ENCODE measurements at regions not wholly inside any gene's neighbourhood (a gene's known extent, or its start where the extent isn't known, plus 50 kb on each side); places are given as distances from the start of the nearest gene placed in this dataset.

DNA sequence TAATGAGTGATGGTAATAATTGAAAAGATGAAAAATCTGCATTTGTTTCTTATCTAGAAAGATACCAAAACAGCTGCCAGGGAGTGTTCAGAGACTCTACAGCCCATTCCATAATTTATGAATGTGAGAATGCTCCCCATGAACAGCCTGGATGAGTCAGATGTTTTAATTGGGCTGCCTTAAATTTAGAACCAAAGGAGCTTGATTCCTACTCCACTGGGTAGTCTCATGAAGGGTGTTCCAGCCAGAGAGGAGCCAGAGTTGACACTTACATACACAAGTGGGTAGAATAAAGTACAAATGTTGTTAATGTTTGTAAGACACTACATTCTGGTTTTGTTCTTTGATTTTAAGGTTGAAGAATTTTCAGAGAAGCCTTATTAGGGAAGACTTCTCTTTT lies 123.2 kb upstream of the PRNP start:
- in situ Hi-C loops (cut with HindIII; ENCODE audit: low sequenced_read_pairs), result loop anchor here (10.0 kb wide), 1 partner anchor 188 kb away; no protein-coding TSS in a partner anchor

DNA sequence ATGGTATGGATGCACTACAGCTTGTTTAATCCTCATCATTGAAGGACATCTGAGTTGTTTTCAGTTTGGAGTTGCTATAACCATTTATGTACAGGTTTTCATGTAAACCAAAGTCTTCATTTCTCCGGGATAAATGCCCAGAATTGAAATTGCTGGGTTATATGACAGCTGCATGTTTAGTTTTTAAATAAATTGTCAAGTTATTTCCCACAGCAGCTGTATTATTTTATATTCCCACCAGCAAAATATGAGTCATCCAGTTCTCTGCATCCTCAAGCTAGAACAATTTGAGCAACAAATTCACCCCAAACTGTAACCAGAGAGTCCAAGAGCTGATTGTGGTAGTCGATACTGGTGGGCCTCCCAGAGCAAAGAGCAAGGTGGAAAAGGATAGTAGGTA lies 125.6 kb upstream of the PRNP start:
- in situ Hi-C loops (cut with HindIII; ENCODE audit: low sequenced_read_pairs), result loop anchor here (10.0 kb wide), 1 partner anchor 186 kb away; no protein-coding TSS in a partner anchor

GRCh38 chr20:4559906-4560305 lies 126.3 kb upstream of the PRNP start:
- in situ Hi-C loops (cut with HindIII; ENCODE audit: low sequenced_read_pairs), result loop anchor here (5.0 to 10.0 kb wide), 2 partner anchors 78 to 185 kb away; no protein-coding TSS in a partner anchor

- in situ Hi-C loops (cut with HindIII; ENCODE audit: low sequenced_read_pairs), result loop anchor here (5.0 kb wide), 1 partner anchor 77 kb away; no protein-coding TSS in a partner anchor
These were observed 127.2 kb upstream of the PRNP start for GRCh38 chr20:4559106-4559505.

GRCh38 chr20:4556781-4557180 lies 129.5 kb upstream of the PRNP start:
- in situ Hi-C loops (cut with HindIII; ENCODE audit: low sequenced_read_pairs), result loop anchor here (5.0 kb wide), 1 partner anchor 74 kb away; no protein-coding TSS in a partner anchor

DNA sequence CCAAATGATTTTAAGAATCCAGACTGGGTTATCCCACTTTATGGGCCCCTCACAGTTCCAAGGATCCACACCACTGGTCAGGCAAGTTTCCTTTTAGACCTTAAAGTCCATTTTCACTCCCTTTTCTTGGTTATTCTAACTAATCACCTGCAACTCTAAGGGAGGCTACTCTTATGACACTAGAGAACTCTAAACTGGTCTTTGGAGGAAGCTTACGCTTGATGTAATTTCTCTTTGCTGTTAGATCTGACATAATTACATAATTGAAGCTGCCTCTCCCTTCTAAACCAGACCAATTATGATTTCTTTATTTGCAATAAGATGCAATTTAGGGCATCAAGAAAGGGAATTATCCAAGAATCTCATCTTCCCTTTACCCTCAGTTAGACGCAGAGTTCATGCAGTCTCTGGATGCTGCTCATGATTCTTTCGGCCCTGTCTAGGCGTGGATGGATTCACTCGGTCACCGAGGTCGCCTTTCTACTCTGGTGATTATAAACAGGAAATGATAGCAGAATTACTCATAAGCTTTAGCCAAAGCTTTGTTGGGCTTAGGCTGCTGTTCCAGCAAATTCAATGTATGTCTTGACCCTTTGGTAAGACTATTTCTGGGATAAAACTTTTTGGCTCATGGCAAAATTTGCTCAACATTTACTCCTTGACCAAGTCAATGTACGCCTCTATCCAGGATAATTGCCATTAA lies 130.9 kb upstream of the PRNP start:
- in situ Hi-C loops (cut with HindIII; ENCODE audit: low sequenced_read_pairs), result loop anchor here (5.0 kb wide), 1 partner anchor 73 kb away; no protein-coding TSS in a partner anchor

DNA sequence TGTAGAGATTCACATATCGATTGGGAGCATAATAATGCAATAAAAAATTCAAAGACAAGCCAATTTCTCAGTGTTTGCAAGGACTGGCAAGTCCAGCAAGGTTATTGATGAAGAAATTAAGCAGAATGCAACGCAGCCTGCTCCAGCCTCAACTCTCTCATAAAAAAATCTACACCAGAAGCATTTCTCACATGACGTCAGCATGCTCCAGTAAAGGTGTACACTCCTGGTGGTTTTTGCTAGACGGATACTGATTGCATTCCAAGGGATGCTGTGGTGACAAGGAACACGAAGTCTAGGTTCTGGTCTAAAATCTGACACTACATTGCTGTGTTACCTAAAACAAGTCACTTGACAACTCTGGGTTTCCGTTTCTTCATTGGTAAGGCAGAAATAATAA lies 131.9 kb upstream of the PRNP start:
- in situ Hi-C loops (cut with HindIII; ENCODE audit: low sequenced_read_pairs), result no loop called here

DNA sequence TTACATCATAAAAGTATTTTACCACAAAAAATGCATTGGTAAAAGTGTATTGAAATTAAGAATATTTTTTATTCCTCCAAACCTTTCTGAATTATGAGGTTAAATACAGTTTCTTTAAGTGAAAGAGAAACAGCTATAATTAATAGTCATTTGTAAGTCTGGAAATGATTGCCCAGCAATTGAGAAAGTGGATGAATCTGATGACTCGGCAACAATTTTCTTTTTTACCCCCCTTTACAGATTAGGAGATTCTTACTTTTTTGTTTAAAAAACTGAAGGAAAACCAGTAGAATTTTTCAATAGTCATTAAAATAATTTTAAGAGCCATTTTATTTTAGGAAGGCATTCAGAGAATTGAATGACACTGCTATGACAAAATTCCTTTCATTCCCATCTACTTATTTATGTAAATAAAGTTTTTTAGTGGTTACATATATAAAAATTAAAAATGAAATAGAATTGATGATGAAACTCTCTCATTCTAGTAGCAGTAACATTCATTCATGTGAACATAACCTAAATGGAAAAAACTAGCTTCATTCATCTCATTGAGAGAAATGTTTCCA lies 134.1 kb upstream of the PRNP start:
- in situ Hi-C loops (cut with HindIII; ENCODE audit: low sequenced_read_pairs), result no loop called here

DNA sequence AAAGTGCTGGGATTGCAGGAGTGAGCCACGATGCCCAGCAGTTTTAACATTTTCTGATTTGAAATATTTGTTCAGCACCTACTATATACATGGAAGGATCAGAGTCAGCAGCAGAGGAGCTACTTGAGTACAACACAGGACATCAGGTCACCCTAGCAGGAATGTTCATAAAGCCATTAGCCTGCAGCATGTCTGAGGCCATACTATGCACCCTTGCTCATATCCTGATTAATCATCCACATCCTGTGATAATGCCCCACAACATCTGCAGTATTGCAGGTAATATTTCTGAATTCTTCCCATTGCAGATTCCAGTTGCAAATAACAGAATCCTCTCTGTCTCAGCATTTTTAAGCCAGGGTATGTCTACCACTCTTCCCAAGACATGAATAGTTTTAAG lies 135.5 kb upstream of the PRNP start:
- in situ Hi-C loops (cut with HindIII; ENCODE audit: low sequenced_read_pairs), result no loop called here

DNA sequence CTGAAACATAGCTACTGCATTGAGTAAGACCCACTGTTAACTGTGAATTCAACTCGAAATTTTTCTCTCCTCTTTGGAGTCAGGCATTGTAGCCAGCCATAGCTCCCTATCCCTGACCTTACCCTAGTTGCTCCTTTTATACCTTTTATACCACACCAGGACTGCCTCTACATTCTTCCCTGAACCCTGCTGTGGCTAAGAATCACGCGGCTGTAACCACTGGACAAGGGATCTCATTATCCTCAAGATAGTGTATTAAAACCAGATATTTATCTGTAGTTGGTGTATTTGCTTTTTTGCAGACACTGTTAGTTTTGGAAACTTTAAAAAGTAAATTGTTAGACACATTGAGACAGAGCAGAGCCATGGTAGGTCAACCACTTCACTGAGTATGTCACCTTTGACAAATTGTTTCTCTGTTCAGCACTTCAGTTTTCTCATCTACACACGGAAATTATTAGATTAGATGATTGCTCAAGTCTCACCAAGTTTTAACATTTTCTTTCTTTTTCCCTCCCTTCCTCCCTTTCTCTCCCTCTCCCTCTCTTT lies 136.5 kb upstream of the PRNP start:
- in situ Hi-C loops (cut with HindIII; ENCODE audit: low sequenced_read_pairs), result loop anchor here (5.0 kb wide), 1 partner anchor 38 kb away; no protein-coding TSS in a partner anchor

- in situ Hi-C loops (cut with HindIII; ENCODE audit: low sequenced_read_pairs), result loop anchor here (5.0 kb wide), 1 partner anchor 39 kb away; no protein-coding TSS in a partner anchor
These were observed 137.7 kb upstream of the PRNP start for GRCh38 chr20:4548552-4548951.

GRCh38 chr20:4546786-4547185 lies 139.5 kb upstream of the PRNP start:
- in situ Hi-C loops (cut with HindIII; ENCODE audit: low sequenced_read_pairs), result loop anchor here (5.0 kb wide), 1 partner anchor 41 kb away; no protein-coding TSS in a partner anchor

DNA sequence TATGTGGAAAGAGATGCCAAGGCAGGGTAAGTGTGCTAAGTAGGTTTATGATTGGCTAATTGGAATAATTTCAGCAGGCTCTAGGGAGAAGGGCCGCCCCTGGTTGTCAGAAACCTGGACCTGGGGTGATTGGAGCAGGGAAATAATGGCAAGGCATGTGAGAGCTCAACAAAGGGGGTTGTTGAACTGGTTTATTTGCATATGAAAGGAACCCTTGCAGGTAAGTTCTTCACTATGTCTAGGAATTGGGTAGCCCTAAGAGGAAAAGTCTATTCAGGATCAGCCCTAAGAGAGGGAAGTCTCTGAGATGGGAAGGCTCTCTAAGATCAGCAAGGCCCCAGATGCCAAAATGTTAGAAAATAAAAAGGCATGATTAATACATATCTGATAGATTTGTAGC lies 139.9 kb upstream of the PRNP start:
- in situ Hi-C loops (cut with HindIII; ENCODE audit: low sequenced_read_pairs), result loop anchor here (5.0 kb wide), 1 partner anchor 41 kb away; no protein-coding TSS in a partner anchor

DNA sequence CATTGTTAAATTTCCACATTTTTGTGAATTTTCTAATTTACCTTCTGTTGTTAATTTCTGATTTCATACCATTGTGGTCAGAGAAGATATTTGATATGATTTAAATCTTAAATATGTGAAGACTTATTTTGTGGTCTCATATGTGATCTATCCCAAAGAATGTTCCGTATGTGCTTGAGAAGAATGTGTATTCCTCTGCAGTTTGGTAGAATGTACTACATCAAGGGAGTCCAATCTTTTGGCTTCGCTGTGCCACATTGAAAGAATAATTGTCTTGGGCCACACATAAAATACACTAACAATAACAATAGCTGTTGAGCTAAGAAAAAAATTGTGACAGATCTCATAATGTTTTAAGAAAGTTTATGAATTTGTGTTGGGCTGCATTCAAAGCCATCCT lies 140.7 kb upstream of the PRNP start:
- in situ Hi-C loops (cut with HindIII; ENCODE audit: low sequenced_read_pairs), result loop anchor here (5.0 kb wide), 1 partner anchor 42 kb away; no protein-coding TSS in a partner anchor

DNA sequence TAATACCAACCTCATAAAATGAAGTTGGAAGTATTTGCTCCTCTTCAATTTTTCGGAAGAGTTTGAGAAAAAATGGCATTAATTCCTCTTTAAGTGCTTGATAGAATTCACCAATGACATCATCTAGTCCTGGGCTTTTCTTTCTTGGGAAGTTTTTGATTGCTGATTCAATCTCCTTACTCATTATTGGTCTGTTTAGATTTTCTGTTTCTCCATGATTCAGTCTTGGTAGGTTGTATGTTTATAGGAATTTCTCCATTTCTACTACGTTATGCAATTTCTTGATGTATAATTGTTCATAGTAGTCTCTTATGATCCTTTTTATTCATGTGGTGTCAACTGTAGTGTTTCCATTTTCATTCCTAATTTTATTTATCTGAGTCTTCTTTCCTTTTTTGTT lies 141.5 kb upstream of the PRNP start:
- in situ Hi-C loops (cut with HindIII; ENCODE audit: low sequenced_read_pairs), result loop anchor here (5.0 kb wide), 1 partner anchor 43 kb away; no protein-coding TSS in a partner anchor

DNA sequence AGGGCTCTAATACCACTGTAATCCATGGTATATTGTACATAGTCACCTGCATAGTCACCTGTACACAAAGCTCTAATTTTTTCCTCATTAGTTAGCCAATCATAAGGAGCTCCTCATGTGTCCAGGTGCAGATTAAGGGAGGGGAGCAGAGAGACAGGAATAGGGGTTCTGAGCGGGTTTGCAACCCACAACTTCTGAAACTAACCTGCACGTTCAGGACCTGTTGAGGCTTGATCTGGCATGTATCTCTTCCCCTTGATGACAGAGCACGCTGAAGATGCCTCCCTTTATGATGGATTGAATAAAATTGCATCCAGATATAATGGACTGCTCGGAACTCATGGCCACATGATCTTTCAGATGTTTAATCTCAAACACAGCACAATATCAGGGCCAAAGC lies 144.0 kb upstream of the PRNP start:
- in situ Hi-C loops (cut with HindIII; ENCODE audit: low sequenced_read_pairs), result no loop called here

DNA sequence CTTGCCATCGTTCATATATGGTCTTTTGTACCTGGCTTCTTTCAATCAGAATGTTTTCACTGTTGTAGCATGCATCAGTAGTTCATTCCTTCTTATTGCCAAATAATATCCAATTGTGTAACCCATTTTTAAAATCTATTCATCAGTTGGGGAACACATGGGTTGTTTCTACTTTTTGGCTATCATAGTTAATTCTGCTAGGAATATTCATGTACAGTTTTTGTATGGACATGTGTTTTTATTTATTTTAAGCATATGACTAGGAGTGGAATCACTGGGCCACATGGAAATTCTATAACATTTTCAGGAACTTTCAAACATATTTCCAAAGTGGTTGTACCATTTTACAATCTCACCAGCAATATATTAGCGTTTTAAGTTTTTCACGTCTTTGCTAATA lies 151.9 kb upstream of the PRNP start:
- in situ Hi-C loops (cut with HindIII; ENCODE audit: low sequenced_read_pairs), result no loop called here

GRCh38 chr20:4533368-4534133 lies 152.7 kb upstream of the PRNP start:
- in situ Hi-C loops (cut with HindIII; ENCODE audit: low sequenced_read_pairs), result no loop called here

GRCh38 chr20:4532772-4533171 lies 153.5 kb upstream of the PRNP start:
- in situ Hi-C loops (cut with HindIII; ENCODE audit: low sequenced_read_pairs), result no loop called here

DNA sequence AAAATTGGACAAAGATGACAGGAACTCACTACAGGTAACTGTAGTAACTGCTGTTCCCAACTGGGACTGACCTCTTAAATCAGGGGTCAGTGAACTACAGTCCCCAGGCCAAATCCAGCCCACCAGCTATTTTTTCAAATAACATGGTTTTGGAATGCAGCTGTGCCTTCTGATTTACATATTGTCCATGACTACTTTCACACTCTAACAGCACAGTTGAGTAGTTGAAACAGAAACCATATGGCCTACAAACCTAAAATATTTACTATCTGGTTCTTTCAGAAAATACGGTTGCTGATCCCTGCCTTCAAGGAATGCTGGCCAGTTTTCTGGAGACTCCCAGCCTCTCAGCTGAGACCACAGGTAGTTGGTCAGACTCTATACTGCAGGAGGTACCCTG lies 161.5 kb upstream of the PRNP start:
- in situ Hi-C loops (cut with HindIII; ENCODE audit: low sequenced_read_pairs), result no loop called here

DNA sequence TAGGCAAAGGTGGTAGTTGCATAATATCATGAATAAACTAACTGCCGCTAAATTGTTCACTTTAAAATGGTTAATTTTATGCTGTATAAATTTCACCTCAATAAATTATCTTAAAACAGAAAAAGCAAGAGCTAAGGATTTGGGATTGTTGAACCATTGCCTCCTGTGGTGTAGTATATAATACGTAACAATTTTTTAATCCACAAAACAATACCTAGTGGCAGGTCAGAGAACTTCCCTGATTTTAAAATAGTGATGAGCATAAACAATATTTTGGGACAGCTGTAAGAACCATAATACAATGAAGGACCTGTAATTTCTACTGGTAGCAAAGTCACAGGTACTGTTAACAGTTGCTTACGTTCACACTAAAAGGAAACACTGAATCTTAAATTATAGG lies 161.9 kb upstream of the PRNP start:
- in situ Hi-C loops (cut with HindIII; ENCODE audit: low sequenced_read_pairs), result no loop called here

Measured in endothelial cell of hepatic sinusoid (primary cell).